OCI-LY1 (cell line): ENCODE measurements at regions not wholly inside any gene's neighbourhood (a gene's known extent, or its start where the extent isn't known, plus 50 kb on each side); places are given as distances from the start of the nearest gene placed in this dataset.

Source experiments
- H2AFZ ChIP-seq: fragments of 200-600 bp; sonication (generic), shearing (Covaris generic); 2 replicates; pipeline ENCODE4 v1.6.0; 2014; ENCODE audit warnings: antibody characterized with exemption, mild to moderate bottlenecking, low read length
- H3F3A ChIP-seq: fragments of 200-600 bp; sonication (generic), shearing (Covaris generic); 2 replicates; pipeline ENCODE4 v1.6.0; 2014; ENCODE audit warnings: mild to moderate bottlenecking, antibody characterized with exemption, low read length, moderate library complexity; ENCODE audit not compliant: insufficient read depth
- H3K27ac ChIP-seq: fragments of 200-600 bp; sonication (generic); 2 replicates; pipeline ENCODE4 v1.5.1; 2014; ENCODE audit warnings: low read length, mixed run types, mild to moderate bottlenecking, low read depth; ENCODE audit not compliant: poor library complexity, severe bottlenecking
- H3K27me3 ChIP-seq: fragments of 200-600 bp; sonication (generic); 2 replicates; pipeline ENCODE4 v1.6.0; 2014; ENCODE audit warnings: antibody characterized with exemption, mild to moderate bottlenecking, low read length, moderate library complexity; ENCODE audit not compliant: insufficient read depth
- H3K36me3 ChIP-seq: fragments of 200-600 bp; sonication (generic); 2 replicates; pipeline ENCODE4 v1.6.1; 2014; ENCODE audit warnings: mild to moderate bottlenecking, antibody characterized with exemption, low read length, moderate library complexity, mixed read lengths; ENCODE audit not compliant: insufficient read depth
- H3K4me1 ChIP-seq: fragments of 200-600 bp; sonication (generic); 2 replicates; pipeline ENCODE4 v1.5.1; 2014; ENCODE audit warnings: mild to moderate bottlenecking, low read length, moderate library complexity; ENCODE audit not compliant: insufficient read depth, severe bottlenecking
- H3K4me2 ChIP-seq: fragments of 200-600 bp; sonication (generic), shearing (Covaris generic); 2 replicates; pipeline ENCODE4 v1.6.1; 2014; ENCODE audit warnings: low read length
- H3K4me3 ChIP-seq: fragments of 200-600 bp; sonication (generic); 2 replicates; pipeline ENCODE4 v1.5.1; 2014; ENCODE audit warnings: low read length, low read depth, mild to moderate bottlenecking, mixed read lengths; ENCODE audit not compliant: poor library complexity, severe bottlenecking
- H3K79me2 ChIP-seq: fragments of 200-600 bp; shearing (Covaris generic); 2 replicates; pipeline ENCODE4 v1.6.1; 2016; ENCODE audit warnings: mixed run types, low read length, mixed read lengths; ENCODE audit not compliant: insufficient read depth
- H3K9ac ChIP-seq: fragments of 200-600 bp; sonication (generic), shearing (Covaris generic); 2 replicates; pipeline ENCODE4 v1.6.1; 2014; ENCODE audit warnings: mild to moderate bottlenecking, low read length, mixed read lengths
- H3K9me2 ChIP-seq: fragments of 200-600 bp; sonication (generic), shearing (Covaris generic); 2 replicates; pipeline ENCODE4 v1.6.1; 2014; ENCODE audit warnings: low read depth, mild to moderate bottlenecking, low read length, mixed read lengths
- H3K9me3 ChIP-seq: fragments of 200-600 bp; shearing (Covaris generic); 2 replicates; pipeline ENCODE4 v1.6.1; 2014; ENCODE audit warnings: low read length, mixed read lengths
- H4K20me1 ChIP-seq: fragments of 200-600 bp; sonication (generic), shearing (Covaris generic); 2 replicates; pipeline ENCODE4 v1.6.0; 2016; ENCODE audit warnings: mild to moderate bottlenecking, low read length; ENCODE audit not compliant: insufficient read depth
- CTCF ChIP-seq: fragments of 200-600 bp; sonication (generic), shearing (Covaris generic); IDR thresholded peaks from 2 replicates; pipeline ENCODE4 v1.5.1; 2017; ENCODE audit warnings: mild to moderate bottlenecking, antibody characterized with exemption, low read length, moderate library complexity, mixed read lengths
- EZH2 ChIP-seq: fragments of 200-600 bp; sonication (generic), shearing (Covaris generic); IDR thresholded peaks from 2 replicates; pipeline ENCODE4 v1.8.0; 2017; ENCODE audit warnings: borderline replicate concordance, mixed run types, mild to moderate bottlenecking, antibody characterized with exemption, low read length, moderate library complexity, mixed read lengths

GRCh38 chr4:142974328-142974727 is 128.2 kb upstream of the INPP4B start:
- no peaks in the 10 kb centered on the region for H3K27me3 ChIP-seq
- H3K4me2 ChIP-seq, result no peak overlapping the region
- no peak for TF ChIP-seq CTCF
- no peak for TF ChIP-seq EZH2
- no peak overlapping the region for H3K9ac ChIP-seq
- H3K4me3 ChIP-seq, result no peak overlapping the region
- H3K9me2 ChIP-seq, result no peaks in the 10 kb centered on the region
- H3K36me3 ChIP-seq, result no peaks in the 10 kb centered on the region
- no peaks in the 10 kb centered on the region for H3K4me1 ChIP-seq
- H3F3A ChIP-seq, result no peaks in the 10 kb centered on the region
- H4K20me1 ChIP-seq, result no peaks in the 10 kb centered on the region
- H3K79me2 ChIP-seq, result no peaks in the 10 kb centered on the region
- no peaks in the 10 kb centered on the region for H3K9me3 ChIP-seq
- H3K27ac ChIP-seq, result no peak overlapping the region
- no peak overlapping the region for H2AFZ ChIP-seq

- Histone ChIP-seq H3K9ac (no peak overlapping the region), H2AFZ (no peak overlapping the region), H3F3A (no peaks in the 10 kb centered on the region), H3K4me1 (no peaks in the 10 kb centered on the region), H4K20me1 (no peaks in the 10 kb centered on the region), H3K9me3 (no peaks in the 10 kb centered on the region), H3K4me3 (no peak overlapping the region), H3K27me3 (no peaks in the 10 kb centered on the region), H3K79me2 (no peaks in the 10 kb centered on the region), H3K27ac (no peak overlapping the region), H3K4me2 (no peak overlapping the region), H3K36me3 (no peaks in the 10 kb centered on the region), H3K9me2 (no peaks in the 10 kb centered on the region)
- TF ChIP-seq EZH2, result no peak
- no peak for TF ChIP-seq CTCF
Measured at GRCh38 chr4:142975618-142976017, 129.5 kb upstream of the INPP4B start.

- H3K4me1 ChIP-seq, result no peaks in the 10 kb centered on the region
- no peaks in the 10 kb centered on the region for H3K27me3 ChIP-seq
- no peaks in the 10 kb centered on the region for H3K79me2 ChIP-seq
- no peak overlapping the region for H3K4me3 ChIP-seq
- H3F3A ChIP-seq, result no peaks in the 10 kb centered on the region
- no peaks in the 10 kb centered on the region for H4K20me1 ChIP-seq
- H3K9me3 ChIP-seq, result no peaks in the 10 kb centered on the region
- H3K4me2 ChIP-seq, result no peak overlapping the region
- no peak overlapping the region for H3K27ac ChIP-seq
- no peaks in the 10 kb centered on the region for H3K9me2 ChIP-seq
- TF ChIP-seq CTCF (no peak), EZH2 (no peak)
- H3K9ac ChIP-seq, result no peak overlapping the region
- no peaks in the 10 kb centered on the region for H3K36me3 ChIP-seq
- H2AFZ ChIP-seq, result no peak overlapping the region
Measured at GRCh38 chr4:142976482-142976881, 130.4 kb upstream of the INPP4B start.
